HG02870 (cell line): ENCODE measurements at regions not wholly inside any gene's neighbourhood (a gene's known extent, or its start where the extent isn't known, plus 50 kb on each side); places are given as distances from the start of the nearest gene placed in this dataset.

Experiments
- ATAC-seq: cut with Tn5 transposase; IDR thresholded peaks from one replicate; pipeline ENCODE4 v1.9.1; 2021; ENCODE audit warnings: mild to moderate bottlenecking, moderate library complexity; ENCODE audit not compliant: unreplicated experiment

DNA sequence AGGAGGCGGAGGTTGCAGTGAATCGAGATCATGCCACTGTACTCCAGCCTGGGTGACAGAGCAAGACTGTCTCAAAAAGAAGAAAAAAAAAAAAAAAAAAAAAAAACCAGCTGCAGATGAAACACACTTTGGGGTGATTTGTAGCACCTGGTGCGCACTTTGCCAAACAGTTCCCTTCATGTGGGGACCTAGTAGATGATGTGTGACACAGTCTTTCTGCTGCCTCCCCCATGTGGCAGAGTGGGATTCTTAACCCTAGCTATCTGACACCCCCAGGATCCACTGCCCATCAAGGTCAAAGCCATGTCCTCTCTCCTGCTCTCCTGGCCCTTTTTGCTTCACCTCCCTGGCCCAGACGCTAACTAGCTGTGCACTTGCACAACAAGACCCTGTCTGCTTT lies 52.1 kb upstream of the PDZD8 start:
- ATAC-seq = no peak

DNA sequence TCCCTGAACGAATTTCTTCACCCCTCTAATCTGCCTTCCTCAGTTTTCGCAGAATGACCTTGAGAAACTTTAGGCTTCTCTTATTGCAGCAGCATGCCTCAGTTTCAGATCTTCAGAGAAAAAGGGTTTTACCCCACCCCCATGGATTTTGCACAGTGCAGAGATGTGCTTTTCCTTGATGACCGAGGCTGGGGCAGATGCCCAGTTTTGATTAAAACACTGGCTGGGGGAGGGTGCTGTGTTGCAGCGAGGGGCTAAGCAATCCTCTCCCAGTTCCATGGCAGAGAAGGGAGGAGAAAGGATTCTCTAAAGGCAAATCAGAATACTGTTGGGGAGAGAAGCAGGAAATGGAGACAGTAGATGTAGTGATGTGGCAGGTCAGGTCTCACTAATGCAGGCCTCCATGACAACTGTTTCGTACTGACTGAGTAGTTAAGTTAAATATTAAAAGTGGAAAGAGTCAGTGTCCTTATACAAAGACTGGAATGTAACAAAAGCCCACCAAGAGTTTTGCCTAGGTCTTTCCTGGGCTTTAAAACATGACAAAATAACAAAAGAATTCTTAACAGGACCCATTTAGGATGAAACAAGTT lies 50.8 kb upstream of the PDZD8 start:
- ATAC-seq = peak; percentile 75

DNA sequence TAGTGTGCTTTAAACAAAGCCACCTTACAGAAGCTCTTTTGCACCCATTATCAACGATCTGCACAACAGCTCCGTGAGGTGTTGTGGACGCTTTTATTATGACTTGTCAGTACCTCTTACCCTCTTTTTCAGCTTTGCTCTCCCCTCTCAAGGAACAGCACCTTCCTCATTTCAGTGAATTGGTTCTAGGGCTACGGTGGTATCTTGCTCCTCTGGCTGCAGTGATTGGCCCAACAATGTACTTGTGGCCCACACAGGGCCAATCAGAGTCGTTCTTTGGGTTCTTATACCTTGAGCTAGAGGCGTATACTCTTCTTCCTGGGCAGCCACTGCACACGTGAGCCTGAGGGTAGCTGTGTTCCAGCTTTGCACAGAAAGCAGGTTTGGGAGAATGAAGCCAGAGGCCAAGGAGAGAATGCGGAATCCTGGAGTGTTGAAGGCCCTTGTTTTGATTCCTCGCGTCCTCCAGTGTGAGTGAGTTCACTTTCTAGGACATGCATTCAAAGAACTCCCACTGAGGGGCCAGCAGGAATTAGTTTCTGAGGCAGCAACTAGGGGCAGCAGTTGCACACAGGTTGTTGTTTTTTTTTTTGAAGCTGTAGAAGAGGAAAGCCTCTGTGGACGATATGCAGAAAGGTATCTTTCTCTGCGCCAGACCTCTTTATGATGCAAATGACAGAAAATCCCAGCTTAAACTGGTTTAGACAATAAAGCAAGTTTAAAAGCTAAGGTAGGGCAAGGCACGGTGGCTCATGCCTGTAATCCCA lies 49.8 kb upstream of the PDZD8 start:
- ATAC-seq = no peak
